Caco-2 (cell line): ENCODE measurements at regions not wholly inside any gene's neighbourhood (a gene's known extent, or its start where the extent isn't known, plus 50 kb on each side); places are given as distances from the start of the nearest gene placed in this dataset.

Source experiments
- BruUV-seq: library from RNA; stranded (reverse); fragments of 400-500 nt; replicated peaks from 2 replicates; lab custom pipeline; 2021; lab: Mats Ljungman, UMichigan
- CTCF ChIA-PET: fragments of 300-600 bp; sonication (Branson Sonifier 250); formaldehyde crosslinking; loops from one replicate; lab custom pipeline; 2022; ENCODE audit warnings: antibody characterized with exemption; lab: Charles Lee
- POLR2A ChIA-PET: fragments of 300-600 bp; sonication (Branson Sonifier 250); formaldehyde crosslinking; loops from one replicate; lab custom pipeline; 2022; ENCODE audit warnings: antibody characterized with exemption; lab: Charles Lee
- DNase-seq, 2 experiments: peaks; one replicate each; pipeline versions ENCODE4 v3.0.0 to v3.0.0-alpha.2; 2020 to 2022
- H3K27me3 ChIP-seq: replicated peaks from 2 replicates; pipeline ENCODE4 v1.6.0; 2011; ENCODE audit warnings: low read length; ENCODE audit not compliant: control insufficient read depth, insufficient read depth
- H3K36me3 ChIP-seq: 2 replicates; pipeline ENCODE4 v1.5.1; 2011; ENCODE audit warnings: low read length; ENCODE audit not compliant: control insufficient read depth, insufficient read depth
- H3K4me1 ChIP-seq: fragments of 250-450 bp; sonication (Bioruptor Pico); 2 replicates; pipeline ENCODE4 v1.5.1; 2020; ENCODE audit warnings: mild to moderate bottlenecking
- H3K4me3 ChIP-seq: 2 replicates; pipeline ENCODE4 v1.5.1; 2011; ENCODE audit warnings: low read depth, mild to moderate bottlenecking, control low read depth, low read length
- H3K9me3 ChIP-seq: fragments of 250-450 bp; sonication (Bioruptor Pico); 2 replicates; pipeline ENCODE4 v1.5.1; 2020; ENCODE audit warnings: mild to moderate bottlenecking, moderate library complexity
- H3K27ac Mint-ChIP-seq: one replicate; pipeline ENCODE4 v1.8.0; 2022; ENCODE audit warnings: mixed read lengths; ENCODE audit not compliant: unreplicated experiment
- H3K27me3 Mint-ChIP-seq: one replicate; pipeline ENCODE4 v1.8.0; 2022; ENCODE audit warnings: mixed read lengths; ENCODE audit not compliant: insufficient read depth, unreplicated experiment
- H3K36me3 Mint-ChIP-seq: one replicate; pipeline ENCODE4 v1.8.0; 2022; ENCODE audit warnings: mild to moderate bottlenecking, mixed read lengths; ENCODE audit not compliant: insufficient read depth, unreplicated experiment
- H3K4me1 Mint-ChIP-seq: one replicate; pipeline ENCODE4 v1.8.0; 2022; ENCODE audit warnings: low read depth, mixed read lengths; ENCODE audit not compliant: unreplicated experiment
- H3K4me3 Mint-ChIP-seq: one replicate; pipeline ENCODE4 v1.8.0; 2022; ENCODE audit warnings: mild to moderate bottlenecking, moderate library complexity, mixed read lengths; ENCODE audit not compliant: unreplicated experiment
- H3K9me3 Mint-ChIP-seq: one replicate; pipeline ENCODE4 v1.8.0; 2022; ENCODE audit warnings: mixed read lengths; ENCODE audit not compliant: unreplicated experiment
- intact Hi-C: fragments of 100-400 bp; cut with micrococcal nuclease; formaldehyde crosslinking; loops from one replicate; pipeline ENCODE4 v1.10.0; 2022; ENCODE audit not compliant: unreplicated experiment
- TF ChIP-seq, protein P1 (sequence below), 2 experiments: fragments of 200-600 bp in 1 of 2; IDR thresholded peaks; 1 replicate in 1 of 2; 2 replicates in 1 of 2; pipeline versions ENCODE4 v1.5.1 to v1.8.0; 2011 to 2022; ENCODE audit warnings: antibody characterized with exemption in 1 of 2, control low read depth in 1 of 2, inconsistent platforms in 1 of 2, low read depth in 1 of 2, low read length in 1 of 2, mild to moderate bottlenecking in 1 of 2, moderate library complexity in 1 of 2; ENCODE audit not compliant: insufficient read depth in 1 of 2, severe bottlenecking in 1 of 2, unreplicated experiment in 1 of 2

DNA sequence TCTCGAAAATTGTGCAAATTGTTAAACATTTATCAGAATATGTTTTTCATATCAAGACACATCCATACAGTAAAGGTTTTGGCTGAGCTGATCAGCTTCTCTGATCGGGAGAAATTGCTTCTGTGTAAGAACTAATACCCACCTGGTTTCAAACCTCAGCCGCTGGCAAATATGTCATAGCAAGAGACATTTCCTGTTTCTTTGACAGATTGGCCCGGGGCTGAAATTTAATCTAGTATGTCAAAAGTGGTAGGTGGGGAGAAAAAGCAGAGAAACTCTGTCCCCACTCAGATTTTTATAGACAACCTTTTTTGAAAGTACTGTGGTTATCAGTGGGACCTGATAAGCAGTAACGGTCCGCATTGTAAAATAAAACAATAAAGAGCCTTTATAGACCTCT lies 88.8 kb upstream of the SLC24A5 start:
- Mint-ChIP-seq H3K27me3 (peaks cover 17% of the 10 kb centered on the region), H3K36me3 (peaks cover 5% of the 10 kb centered on the region), H3K9me3 (no peaks in the 10 kb centered on the region), H3K4me3 (no peak overlapping the region), H3K27ac (no peak overlapping the region), H3K4me1 (no peaks in the 10 kb centered on the region)
- CTCF ChIA-PET, result no interaction called here
- Histone ChIP-seq H3K36me3 (no peaks in the 10 kb centered on the region), H3K4me3 (no peak overlapping the region), H3K4me1 (no peaks in the 10 kb centered on the region), H3K9me3 (no peaks in the 10 kb centered on the region), H3K27me3 (no peaks in the 10 kb centered on the region)
- intact Hi-C loops, result no loop called here
- DNase-seq, result no peak
- BruUV-seq, result no TSS peak
- POLR2A ChIA-PET, result no interaction called here
- TF ChIP-seq, protein P1, sequence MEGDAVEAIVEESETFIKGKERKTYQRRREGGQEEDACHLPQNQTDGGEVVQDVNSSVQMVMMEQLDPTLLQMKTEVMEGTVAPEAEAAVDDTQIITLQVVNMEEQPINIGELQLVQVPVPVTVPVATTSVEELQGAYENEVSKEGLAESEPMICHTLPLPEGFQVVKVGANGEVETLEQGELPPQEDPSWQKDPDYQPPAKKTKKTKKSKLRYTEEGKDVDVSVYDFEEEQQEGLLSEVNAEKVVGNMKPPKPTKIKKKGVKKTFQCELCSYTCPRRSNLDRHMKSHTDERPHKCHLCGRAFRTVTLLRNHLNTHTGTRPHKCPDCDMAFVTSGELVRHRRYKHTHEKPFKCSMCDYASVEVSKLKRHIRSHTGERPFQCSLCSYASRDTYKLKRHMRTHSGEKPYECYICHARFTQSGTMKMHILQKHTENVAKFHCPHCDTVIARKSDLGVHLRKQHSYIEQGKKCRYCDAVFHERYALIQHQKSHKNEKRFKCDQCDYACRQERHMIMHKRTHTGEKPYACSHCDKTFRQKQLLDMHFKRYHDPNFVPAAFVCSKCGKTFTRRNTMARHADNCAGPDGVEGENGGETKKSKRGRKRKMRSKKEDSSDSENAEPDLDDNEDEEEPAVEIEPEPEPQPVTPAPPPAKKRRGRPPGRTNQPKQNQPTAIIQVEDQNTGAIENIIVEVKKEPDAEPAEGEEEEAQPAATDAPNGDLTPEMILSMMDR (IDR thresholded peaks at IDR 0.05; ENCODE audit: insufficient read depth in 1 of 2, low read depth in 1 of 2, low read length in 1 of 2, severe bottlenecking in 1 of 2, unreplicated experiment in 1 of 2), result no peak

- BruUV-seq, result no TSS peak
- Histone ChIP-seq H3K4me3 (no peak overlapping the region), H3K27me3 (no peaks in the 10 kb centered on the region), H3K9me3 (no peaks in the 10 kb centered on the region), H3K4me1 (no peaks in the 10 kb centered on the region), H3K36me3 (no peaks in the 10 kb centered on the region)
- Mint-ChIP-seq H3K4me3 (no peak overlapping the region), H3K36me3 (peaks cover 5% of the 10 kb centered on the region), H3K27ac (no peak overlapping the region), H3K9me3 (no peaks in the 10 kb centered on the region), H3K4me1 (no peaks in the 10 kb centered on the region), H3K27me3 (peaks cover 17% of the 10 kb centered on the region)
- intact Hi-C loops, result no loop called here
- ChIA-PET POLR2A (no interaction called here), CTCF (no interaction called here)
- TF ChIP-seq, protein P1 (IDR thresholded peaks at IDR 0.05; ENCODE audit: insufficient read depth in 1 of 2, low read depth in 1 of 2, low read length in 1 of 2, severe bottlenecking in 1 of 2, unreplicated experiment in 1 of 2), result no peak
- no peak for DNase-seq
Measured at GRCh38 chr15:48032911-48033310, 87.9 kb upstream of the SLC24A5 start.

DNA sequence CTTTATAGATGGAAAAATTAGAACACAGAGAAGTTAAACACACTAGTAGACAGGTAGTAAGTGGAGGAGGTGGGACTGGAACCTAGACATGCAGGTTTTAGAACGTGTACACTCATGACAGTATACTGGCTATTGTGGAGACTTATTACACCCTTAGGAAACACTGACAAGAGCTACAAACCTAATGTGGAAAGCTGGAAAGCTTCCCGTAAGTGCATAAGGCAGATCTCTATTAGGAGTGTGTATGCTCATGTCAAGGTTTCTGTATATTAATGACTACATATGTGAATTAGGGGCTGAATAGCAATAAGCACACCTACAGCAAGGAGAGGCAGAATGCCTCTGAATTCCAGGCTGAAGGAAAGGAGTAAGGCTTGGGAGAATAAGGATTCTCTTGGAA lies 82.6 kb upstream of the SLC24A5 start:
- Histone ChIP-seq H3K9me3 (no peaks in the 10 kb centered on the region), H3K4me1 (no peaks in the 10 kb centered on the region), H3K36me3 (no peaks in the 10 kb centered on the region), H3K4me3 (no peak overlapping the region), H3K27me3 (no peaks in the 10 kb centered on the region)
- intact Hi-C loops, result no loop called here
- no peaks in the 10 kb centered on the region for H3K4me1 Mint-ChIP-seq
- no peak overlapping the region for H3K4me3 Mint-ChIP-seq
- no peak overlapping the region for H3K27ac Mint-ChIP-seq
- POLR2A ChIA-PET, result no interaction called here
- TF ChIP-seq, protein P1 (IDR thresholded peaks at IDR 0.05; ENCODE audit: insufficient read depth in 1 of 2, low read depth in 1 of 2, low read length in 1 of 2, severe bottlenecking in 1 of 2, unreplicated experiment in 1 of 2), result no peak
- no TSS peak for BruUV-seq
- H3K27me3 Mint-ChIP-seq, result peaks cover 12% of the 10 kb centered on the region
- peaks cover 5% of the 10 kb centered on the region for H3K36me3 Mint-ChIP-seq
- CTCF ChIA-PET, result no interaction called here
- H3K9me3 Mint-ChIP-seq, result no peaks in the 10 kb centered on the region
- no peak for DNase-seq
